ENCODE measurements at regions not wholly inside any gene's neighbourhood (a gene's known extent, or its start where the extent isn't known, plus 50 kb on each side); places are given as distances from the start of the nearest gene placed in this dataset.

DNA sequence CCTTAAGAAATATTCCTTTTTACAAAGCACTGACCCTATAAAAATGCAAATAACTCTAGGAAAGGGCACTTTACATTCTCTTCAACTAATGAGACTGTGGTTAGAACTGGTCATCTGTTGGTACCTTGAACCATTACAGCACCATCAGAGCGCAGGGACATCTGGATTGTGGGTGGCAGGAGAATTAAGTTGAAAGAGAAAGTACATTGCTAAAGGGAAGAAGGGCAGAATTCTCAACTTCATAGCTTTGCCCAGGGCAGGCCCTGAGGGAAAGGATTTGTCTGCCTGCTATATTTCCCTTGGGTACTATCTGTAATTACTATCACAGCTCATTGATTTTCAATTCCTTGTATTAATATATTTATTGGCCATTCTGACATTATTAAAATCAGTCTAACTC is 196.8 kb downstream of the KLF12 start:
- TF ChIP-seq, protein P1, sequence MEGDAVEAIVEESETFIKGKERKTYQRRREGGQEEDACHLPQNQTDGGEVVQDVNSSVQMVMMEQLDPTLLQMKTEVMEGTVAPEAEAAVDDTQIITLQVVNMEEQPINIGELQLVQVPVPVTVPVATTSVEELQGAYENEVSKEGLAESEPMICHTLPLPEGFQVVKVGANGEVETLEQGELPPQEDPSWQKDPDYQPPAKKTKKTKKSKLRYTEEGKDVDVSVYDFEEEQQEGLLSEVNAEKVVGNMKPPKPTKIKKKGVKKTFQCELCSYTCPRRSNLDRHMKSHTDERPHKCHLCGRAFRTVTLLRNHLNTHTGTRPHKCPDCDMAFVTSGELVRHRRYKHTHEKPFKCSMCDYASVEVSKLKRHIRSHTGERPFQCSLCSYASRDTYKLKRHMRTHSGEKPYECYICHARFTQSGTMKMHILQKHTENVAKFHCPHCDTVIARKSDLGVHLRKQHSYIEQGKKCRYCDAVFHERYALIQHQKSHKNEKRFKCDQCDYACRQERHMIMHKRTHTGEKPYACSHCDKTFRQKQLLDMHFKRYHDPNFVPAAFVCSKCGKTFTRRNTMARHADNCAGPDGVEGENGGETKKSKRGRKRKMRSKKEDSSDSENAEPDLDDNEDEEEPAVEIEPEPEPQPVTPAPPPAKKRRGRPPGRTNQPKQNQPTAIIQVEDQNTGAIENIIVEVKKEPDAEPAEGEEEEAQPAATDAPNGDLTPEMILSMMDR (conservative IDR thresholded peaks at IDR 0.05; ENCODE audit: low read length), result no peak
- no peak for TF ChIP-seq EZH2phosphoT487 (IDR thresholded peaks at IDR 0.05; ENCODE audit: borderline replicate concordance, low read depth, low read length)
